ENCODE measurements at regions not wholly inside any gene's neighbourhood (a gene's known extent, or its start where the extent isn't known, plus 50 kb on each side); places are given as distances from the start of the nearest gene placed in this dataset.

- no peak for DNase-seq (ENCODE audit: low read depth in 2 of 2)
Observed at GRCh38 chr6:137734005-137734874, 132.8 kb upstream of the TNFAIP3 start.

GRCh38 chr6:137734875-137735182 lies 132.2 kb upstream of the TNFAIP3 start:
- DNase-seq (ENCODE audit: low read depth in 2 of 2) = no peak

GRCh38 chr6:137736048-137736818 lies 130.8 kb upstream of the TNFAIP3 start:
- DNase-seq (ENCODE audit: low read depth in 2 of 2) = no peak

- DNase-seq (ENCODE audit: low read depth in 2 of 2) = no peak
Observed at GRCh38 chr6:137736911-137737310, 130.1 kb upstream of the TNFAIP3 start.

- no peak for DNase-seq (ENCODE audit: low read depth in 2 of 2)
Observed at GRCh38 chr6:137737836-137738596, 129.0 kb upstream of the TNFAIP3 start.

- DNase-seq (ENCODE audit: low read depth in 2 of 2) = no peak
Observed at GRCh38 chr6:137738931-137739504, 128.0 kb upstream of the TNFAIP3 start.

- DNase-seq (ENCODE audit: low read depth in 2 of 2) = no peak
Observed at GRCh38 chr6:137739544-137739943, 127.5 kb upstream of the TNFAIP3 start.

- no peak for DNase-seq (ENCODE audit: low read depth in 2 of 2)
Observed at GRCh38 chr6:137740091-137740755, 126.8 kb upstream of the TNFAIP3 start.

GRCh38 chr6:137740967-137741761 lies 125.9 kb upstream of the TNFAIP3 start:
- DNase-seq (ENCODE audit: low read depth in 2 of 2) = no peak

- DNase-seq (ENCODE audit: low read depth in 2 of 2) = no peak
Observed at GRCh38 chr6:137743493-137743892, 123.6 kb upstream of the TNFAIP3 start.

- DNase-seq (ENCODE audit: low read depth in 2 of 2) = no peak
Observed at GRCh38 chr6:137744877-137745276, 122.2 kb upstream of the TNFAIP3 start.

- no peak for DNase-seq (ENCODE audit: low read depth in 2 of 2)
Observed at GRCh38 chr6:137745321-137745720, 121.7 kb upstream of the TNFAIP3 start.

GRCh38 chr6:137746264-137746663 lies 120.8 kb upstream of the TNFAIP3 start:
- DNase-seq (ENCODE audit: low read depth in 2 of 2) = no peak

- DNase-seq (ENCODE audit: low read depth in 2 of 2) = no peak
Observed at GRCh38 chr6:137749696-137750211, 117.3 kb upstream of the TNFAIP3 start.

- no peak for DNase-seq (ENCODE audit: low read depth in 2 of 2)
Observed at GRCh38 chr6:137750297-137750696, 116.8 kb upstream of the TNFAIP3 start.

- no peak for DNase-seq (ENCODE audit: low read depth in 2 of 2)
Observed at GRCh38 chr6:137751768-137752560, 115.1 kb upstream of the TNFAIP3 start.

- DNase-seq (ENCODE audit: low read depth in 2 of 2) = no peak
Observed at GRCh38 chr6:137754366-137754765, 112.7 kb upstream of the TNFAIP3 start.

- DNase-seq (ENCODE audit: low read depth in 2 of 2) = no peak
Observed at GRCh38 chr6:137754866-137755265, 112.2 kb upstream of the TNFAIP3 start.

GRCh38 chr6:137755284-137755683 lies 111.8 kb upstream of the TNFAIP3 start:
- DNase-seq (ENCODE audit: low read depth in 2 of 2) = no peak

GRCh38 chr6:137756788-137757187 lies 110.3 kb upstream of the TNFAIP3 start:
- DNase-seq (ENCODE audit: low read depth in 2 of 2) = no peak

Data from stimulated activated CD8-positive, alpha-beta memory T cell treated with anti-CD3 and anti-CD28 coated beads, Interleukin-15, amount 100 ng/mL, for 4 hours (primary cell).